GM23338 (cell line): ENCODE measurements at regions not wholly inside any gene's neighbourhood (a gene's known extent, or its start where the extent isn't known, plus 50 kb on each side); places are given as distances from the start of the nearest gene placed in this dataset.

Source experiments
- ATAC-seq: fragments of 200-7000 bp; cut with Tn5 transposase; 3 replicates; pipeline ENCODE4 v1.9.1; 2020
- DNase-seq: peaks from one replicate; pipeline ENCODE4 v3.0.0-alpha.2; 2015; ENCODE audit warnings: low spot score
- H2AFZ ChIP-seq: fragments of 200-600 bp; sonication (generic); 2 replicates; pipeline ENCODE4 v1.8.0; 2016; ENCODE audit warnings: antibody characterized with exemption, mild to moderate bottlenecking, moderate library complexity
- H3F3A ChIP-seq: fragments of 200-600 bp; sonication (generic); replicated peaks from 2 replicates; pipeline ENCODE4 v1.8.0; 2017; ENCODE audit warnings: antibody characterized with exemption, mixed run types, low read depth
- H3K27ac ChIP-seq: fragments of 200-600 bp; sonication (generic); 2 replicates; pipeline ENCODE4 v1.6.1; 2016; ENCODE audit warnings: low read depth
- H3K27me3 ChIP-seq: fragments of 200-600 bp; sonication (generic); 2 replicates; pipeline ENCODE4 v1.8.0; 2016; ENCODE audit warnings: mild to moderate bottlenecking, mixed run types, moderate library complexity; ENCODE audit not compliant: insufficient read depth
- H3K36me3 ChIP-seq: fragments of 200-600 bp; sonication (generic); 2 replicates; pipeline ENCODE4 v1.8.0; 2016; ENCODE audit warnings: mild to moderate bottlenecking; ENCODE audit not compliant: insufficient read depth
- H3K4me1 ChIP-seq: fragments of 200-600 bp; sonication (generic); 2 replicates; pipeline ENCODE4 v1.8.0; 2016; ENCODE audit warnings: mild to moderate bottlenecking, moderate library complexity; ENCODE audit not compliant: insufficient read depth
- H3K4me2 ChIP-seq: fragments of 200-600 bp; sonication (generic); 2 replicates; pipeline ENCODE4 v1.7.1; 2017; ENCODE audit warnings: mixed run types
- H3K4me3 ChIP-seq: fragments of 200-600 bp; sonication (generic); 2 replicates; pipeline ENCODE4 v1.6.1; 2016; ENCODE audit warnings: mixed run types
- H3K79me2 ChIP-seq: fragments of 200-600 bp; sonication (generic); replicated peaks from 2 replicates; pipeline ENCODE4 v1.8.0; 2017; ENCODE audit warnings: mild to moderate bottlenecking; ENCODE audit not compliant: insufficient read depth
- H3K9me2 ChIP-seq: fragments of 200-600 bp; sonication (generic); 2 replicates; pipeline ENCODE4 v1.8.0; 2017; ENCODE audit not compliant: insufficient read depth
- H4K20me1 ChIP-seq: fragments of 200-600 bp; sonication (generic); replicated peaks from 2 replicates; pipeline ENCODE4 v1.8.0; 2017; ENCODE audit warnings: mild to moderate bottlenecking; ENCODE audit not compliant: insufficient read depth
- H3K27ac Mint-ChIP-seq: 2 replicates; pipeline ENCODE4 v1.8.0; 2020; ENCODE audit warnings: inconsistent platforms, mild to moderate bottlenecking, moderate library complexity, mixed read lengths
- H3K27me3 Mint-ChIP-seq: 3 replicates; pipeline ENCODE4 v1.8.0; 2022; ENCODE audit warnings: low read depth, mild to moderate bottlenecking, moderate library complexity, mixed read lengths, inconsistent platforms; ENCODE audit not compliant: insufficient read depth, poor library complexity
- H3K36me3 Mint-ChIP-seq: 3 replicates; pipeline ENCODE4 v1.8.0; 2021; ENCODE audit warnings: low read depth, mild to moderate bottlenecking, inconsistent platforms, moderate library complexity, mixed read lengths
- H3K4me1 Mint-ChIP-seq: 3 replicates; pipeline ENCODE4 v1.8.0; 2020; ENCODE audit warnings: mild to moderate bottlenecking, inconsistent platforms, mixed read lengths
- H3K4me3 Mint-ChIP-seq: 3 replicates; pipeline ENCODE4 v1.8.0; 2021; ENCODE audit warnings: moderate library complexity, mild to moderate bottlenecking, inconsistent platforms, mixed read lengths
- H3K9me3 Mint-ChIP-seq: 3 replicates; pipeline ENCODE4 v1.8.0; 2020; ENCODE audit warnings: moderate library complexity, mild to moderate bottlenecking, inconsistent platforms, mixed read lengths
- CREB1 ChIP-seq: fragments of 250-450 bp; sonication (Bioruptor Pico); IDR thresholded peaks from 2 replicates; pipeline ENCODE4 v1.5.0; 2020; ENCODE audit warnings: low read depth, mild to moderate bottlenecking, moderate library complexity
- CTCF ChIP-seq, 2 experiments: fragments of 200-600 bp in 1 of 2; sonication (generic) in 1 of 2; conservative IDR thresholded peaks; 2 replicates each; pipeline versions ENCODE4 v1.5.1 to v1.6.1; 2016 to 2017; ENCODE audit warnings: antibody characterized with exemption in 2 of 2, low read depth in 2 of 2, mild to moderate bottlenecking in 2 of 2, moderate library complexity in 1 of 2
- EZH2 ChIP-seq: fragments of 200-600 bp; sonication (generic); IDR thresholded peaks from one replicate; pipeline ENCODE4 v1.8.0; 2017; ENCODE audit warnings: antibody characterized with exemption, mild to moderate bottlenecking, low read depth; ENCODE audit not compliant: unreplicated experiment
- EZH2phosphoT487 ChIP-seq: fragments of 200-600 bp; sonication (generic); IDR thresholded peaks from one replicate; pipeline ENCODE4 v1.8.1; 2018; ENCODE audit warnings: antibody characterized with exemption; ENCODE audit not compliant: unreplicated experiment
- JUNB ChIP-seq: IDR thresholded peaks from one replicate; pipeline ENCODE4 v1.6.1; 2016; ENCODE audit warnings: antibody characterized with exemption; ENCODE audit not compliant: unreplicated experiment
- POLR2AphosphoS5 ChIP-seq: IDR thresholded peaks from 2 replicates; pipeline ENCODE4 v1.6.1; 2016; ENCODE audit warnings: antibody characterized with exemption, low read depth
- ZNF114 ChIP-seq: fragments of 250-450 bp; sonication (Bioruptor Pico); IDR thresholded peaks from 2 replicates; pipeline ENCODE4 v1.5.0; 2020; ENCODE audit warnings: mild to moderate bottlenecking, moderate library complexity
- TF ChIP-seq, protein P1 (sequence below): fragments of 250-450 bp; sonication (Bioruptor Pico); IDR thresholded peaks from 2 replicates; pipeline ENCODE4 v1.5.0; 2020; ENCODE audit warnings: mild to moderate bottlenecking, moderate library complexity
- TF ChIP-seq, protein P2 (sequence below): IDR thresholded peaks from 2 replicates; pipeline ENCODE4 v1.6.1; 2016; ENCODE audit warnings: antibody characterized with exemption

GRCh38 chr2:21754164-21754788 lies 630.5 kb downstream of the TDRD15 start:
- H2AFZ ChIP-seq, result no peak overlapping the region
- H3K4me2 ChIP-seq, result no peak overlapping the region
- no peak overlapping the region; the same call in 1 of the 2 replicates for H3K27ac Mint-ChIP-seq
- no peaks in the 10 kb centered on the region for H3K27me3 Mint-ChIP-seq
- peaks cover 28% of the 10 kb centered on the region for H3K4me1 Mint-ChIP-seq
- ATAC-seq, result peak; percentile 82
- H4K20me1 ChIP-seq, result no peaks in the 10 kb centered on the region
- DNase-seq, result peak; percentile 41
- H3K36me3 Mint-ChIP-seq, result peaks cover 16% of the 10 kb centered on the region
- H3K9me3 Mint-ChIP-seq, result peaks cover 13% of the 10 kb centered on the region
- H3K27ac ChIP-seq, result no peak overlapping the region
- H3F3A ChIP-seq, result no peaks in the 10 kb centered on the region
- H3K79me2 ChIP-seq, result no peaks in the 10 kb centered on the region
- peaks cover 5% of the 10 kb centered on the region; the same call in 1 of the 2 replicates for H3K4me1 ChIP-seq
- no peaks in the 10 kb centered on the region for H3K9me2 ChIP-seq
- H3K4me3 Mint-ChIP-seq, result no peak overlapping the region
- no peak for TF ChIP-seq JUNB
- TF ChIP-seq CTCF (conservative IDR thresholded peaks at IDR 0.05; ENCODE audit: low read depth in 2 of 2), result peak; percentile 54 to 67
- no peak for TF ChIP-seq POLR2AphosphoS5
- TF ChIP-seq EZH2phosphoT487, result no peak
- no peaks in the 10 kb centered on the region for H3K36me3 ChIP-seq
- no peak overlapping the region for H3K4me3 ChIP-seq
- no peaks in the 10 kb centered on the region for H3K27me3 ChIP-seq

GRCh38 chr2:21757805-21758430 lies 634.1 kb downstream of the TDRD15 start:
- Histone ChIP-seq H2AFZ (no peak overlapping the region), H3K4me2 (no peak overlapping the region), H3K4me1 (peaks cover 3% of the 10 kb centered on the region; the same call in 1 of the 2 replicates), H3K36me3 (0 out of 2 replicates have a peak, but pooled peaks cover 3% of the 10 kb centered on the region), H3K79me2 (no peaks in the 10 kb centered on the region), H3F3A (no peaks in the 10 kb centered on the region), H3K9me2 (0 out of 2 replicates have a peak, but pooled peaks cover 6% of the 10 kb centered on the region), H3K27ac (no peak overlapping the region), H4K20me1 (no peaks in the 10 kb centered on the region), H3K4me3 (no peak overlapping the region), H3K27me3 (no peaks in the 10 kb centered on the region)
- H3K36me3 Mint-ChIP-seq, result peaks cover 16% of the 10 kb centered on the region
- ATAC-seq, result no peak
- H3K27ac Mint-ChIP-seq, result no peak overlapping the region
- peaks cover 17% of the 10 kb centered on the region for H3K4me1 Mint-ChIP-seq
- peaks cover 13% of the 10 kb centered on the region for H3K9me3 Mint-ChIP-seq
- DNase-seq, result no peak
- H3K27me3 Mint-ChIP-seq, result no peaks in the 10 kb centered on the region
- no peak overlapping the region for H3K4me3 Mint-ChIP-seq
- TF ChIP-seq ZNF114 (no peak), CREB1 (CRISPR knock-in tag) (no peak), EZH2 (no peak), CTCF (conservative IDR thresholded peaks at IDR 0.05; ENCODE audit: low read depth in 2 of 2) (no peak), JUNB (no peak)
- TF ChIP-seq, protein P1, sequence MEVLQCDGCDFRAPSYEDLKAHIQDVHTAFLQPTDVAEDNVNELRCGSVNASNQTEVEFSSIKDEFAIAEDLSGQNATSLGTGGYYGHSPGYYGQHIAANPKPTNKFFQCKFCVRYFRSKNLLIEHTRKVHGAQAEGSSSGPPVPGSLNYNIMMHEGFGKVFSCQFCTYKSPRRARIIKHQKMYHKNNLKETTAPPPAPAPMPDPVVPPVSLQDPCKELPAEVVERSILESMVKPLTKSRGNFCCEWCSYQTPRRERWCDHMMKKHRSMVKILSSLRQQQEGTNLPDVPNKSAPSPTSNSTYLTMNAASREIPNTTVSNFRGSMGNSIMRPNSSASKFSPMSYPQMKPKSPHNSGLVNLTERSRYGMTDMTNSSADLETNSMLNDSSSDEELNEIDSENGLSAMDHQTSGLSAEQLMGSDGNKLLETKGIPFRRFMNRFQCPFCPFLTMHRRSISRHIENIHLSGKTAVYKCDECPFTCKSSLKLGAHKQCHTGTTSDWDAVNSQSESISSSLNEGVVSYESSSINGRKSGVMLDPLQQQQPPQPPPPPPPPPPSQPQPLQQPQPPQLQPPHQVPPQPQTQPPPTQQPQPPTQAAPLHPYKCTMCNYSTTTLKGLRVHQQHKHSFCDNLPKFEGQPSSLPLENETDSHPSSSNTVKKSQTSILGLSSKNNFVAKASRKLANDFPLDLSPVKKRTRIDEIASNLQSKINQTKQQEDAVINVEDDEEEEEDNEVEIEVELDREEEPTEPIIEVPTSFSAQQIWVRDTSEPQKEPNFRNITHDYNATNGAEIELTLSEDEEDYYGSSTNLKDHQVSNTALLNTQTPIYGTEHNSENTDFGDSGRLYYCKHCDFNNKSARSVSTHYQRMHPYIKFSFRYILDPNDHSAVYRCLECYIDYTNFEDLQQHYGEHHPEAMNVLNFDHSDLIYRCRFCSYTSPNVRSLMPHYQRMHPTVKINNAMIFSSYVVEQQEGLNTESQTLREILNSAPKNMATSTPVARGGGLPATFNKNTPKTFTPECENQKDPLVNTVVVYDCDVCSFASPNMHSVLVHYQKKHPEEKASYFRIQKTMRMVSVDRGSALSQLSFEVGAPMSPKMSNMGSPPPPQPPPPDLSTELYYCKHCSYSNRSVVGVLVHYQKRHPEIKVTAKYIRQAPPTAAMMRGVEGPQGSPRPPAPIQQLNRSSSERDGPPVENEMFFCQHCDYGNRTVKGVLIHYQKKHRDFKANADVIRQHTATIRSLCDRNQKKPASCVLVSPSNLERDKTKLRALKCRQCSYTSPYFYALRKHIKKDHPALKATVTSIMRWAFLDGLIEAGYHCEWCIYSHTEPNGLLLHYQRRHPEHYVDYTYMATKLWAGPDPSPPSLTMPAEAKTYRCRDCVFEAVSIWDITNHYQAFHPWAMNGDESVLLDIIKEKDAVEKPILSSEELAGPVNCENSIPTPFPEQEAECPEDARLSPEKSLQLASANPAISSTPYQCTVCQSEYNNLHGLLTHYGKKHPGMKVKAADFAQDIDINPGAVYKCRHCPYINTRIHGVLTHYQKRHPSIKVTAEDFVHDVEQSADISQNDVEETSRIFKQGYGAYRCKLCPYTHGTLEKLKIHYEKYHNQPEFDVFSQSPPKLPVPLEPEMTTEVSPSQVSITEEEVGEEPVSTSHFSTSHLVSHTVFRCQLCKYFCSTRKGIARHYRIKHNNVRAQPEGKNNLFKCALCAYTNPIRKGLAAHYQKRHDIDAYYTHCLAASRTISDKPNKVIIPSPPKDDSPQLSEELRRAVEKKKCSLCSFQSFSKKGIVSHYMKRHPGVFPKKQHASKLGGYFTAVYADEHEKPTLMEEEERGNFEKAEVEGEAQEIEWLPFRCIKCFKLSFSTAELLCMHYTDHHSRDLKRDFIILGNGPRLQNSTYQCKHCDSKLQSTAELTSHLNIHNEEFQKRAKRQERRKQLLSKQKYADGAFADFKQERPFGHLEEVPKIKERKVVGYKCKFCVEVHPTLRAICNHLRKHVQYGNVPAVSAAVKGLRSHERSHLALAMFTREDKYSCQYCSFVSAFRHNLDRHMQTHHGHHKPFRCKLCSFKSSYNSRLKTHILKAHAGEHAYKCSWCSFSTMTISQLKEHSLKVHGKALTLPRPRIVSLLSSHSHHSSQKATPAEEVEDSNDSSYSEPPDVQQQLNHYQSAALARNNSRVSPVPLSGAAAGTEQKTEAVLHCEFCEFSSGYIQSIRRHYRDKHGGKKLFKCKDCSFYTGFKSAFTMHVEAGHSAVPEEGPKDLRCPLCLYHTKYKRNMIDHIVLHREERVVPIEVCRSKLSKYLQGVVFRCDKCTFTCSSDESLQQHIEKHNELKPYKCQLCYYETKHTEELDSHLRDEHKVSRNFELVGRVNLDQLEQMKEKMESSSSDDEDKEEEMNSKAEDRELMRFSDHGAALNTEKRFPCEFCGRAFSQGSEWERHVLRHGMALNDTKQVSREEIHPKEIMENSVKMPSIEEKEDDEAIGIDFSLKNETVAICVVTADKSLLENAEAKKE, result no peak
- TF ChIP-seq, protein P2, sequence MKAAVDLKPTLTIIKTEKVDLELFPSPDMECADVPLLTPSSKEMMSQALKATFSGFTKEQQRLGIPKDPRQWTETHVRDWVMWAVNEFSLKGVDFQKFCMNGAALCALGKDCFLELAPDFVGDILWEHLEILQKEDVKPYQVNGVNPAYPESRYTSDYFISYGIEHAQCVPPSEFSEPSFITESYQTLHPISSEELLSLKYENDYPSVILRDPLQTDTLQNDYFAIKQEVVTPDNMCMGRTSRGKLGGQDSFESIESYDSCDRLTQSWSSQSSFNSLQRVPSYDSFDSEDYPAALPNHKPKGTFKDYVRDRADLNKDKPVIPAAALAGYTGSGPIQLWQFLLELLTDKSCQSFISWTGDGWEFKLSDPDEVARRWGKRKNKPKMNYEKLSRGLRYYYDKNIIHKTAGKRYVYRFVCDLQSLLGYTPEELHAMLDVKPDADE, result no peak
